ENCODE measurements at regions not wholly inside any gene's neighbourhood (a gene's known extent, or its start where the extent isn't known, plus 50 kb on each side); places are given as distances from the start of the nearest gene placed in this dataset.

DNA sequence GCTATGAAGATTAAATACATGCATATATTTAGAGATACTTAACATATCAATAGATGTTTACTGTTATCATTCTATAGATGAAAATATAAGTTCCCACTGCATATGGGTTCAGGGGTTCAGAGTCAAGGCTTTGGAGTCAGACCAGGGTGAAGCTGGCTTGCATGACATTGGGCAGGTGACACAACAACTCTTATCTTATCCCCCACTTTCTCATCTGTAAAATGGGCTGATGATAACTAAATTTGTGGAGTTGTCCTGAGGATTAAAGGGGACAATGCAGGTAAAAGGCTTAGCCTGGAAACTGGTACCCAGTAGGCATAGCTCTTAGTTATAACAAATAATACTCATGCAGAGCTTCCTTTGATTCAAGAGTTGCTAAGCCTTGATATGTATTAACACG is 72.6 kb upstream of the BRINP1 start:
- no peak for DNase-seq

DNA sequence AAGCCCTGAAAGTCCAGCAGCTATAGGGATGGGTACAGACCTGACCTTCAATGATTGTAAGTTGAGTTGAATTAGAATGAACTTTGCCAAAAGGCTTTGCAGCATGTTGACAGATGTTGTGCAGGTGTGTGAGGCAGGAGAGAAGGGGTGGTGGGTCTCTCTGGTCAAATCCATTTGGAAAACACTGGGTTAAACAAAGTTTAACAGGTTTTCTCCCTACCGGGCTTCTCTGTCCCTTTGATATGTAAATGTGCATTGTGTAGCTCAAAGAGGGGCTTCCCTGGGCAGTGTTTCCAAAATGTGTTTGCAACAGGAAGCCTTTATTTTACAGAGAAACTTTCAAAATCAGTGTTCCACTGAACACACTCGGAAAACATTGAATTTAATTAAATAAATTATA is 72.1 kb upstream of the BRINP1 start:
- DNase-seq: no peak

- no peak for DNase-seq
Measured at GRCh38 chr9:119436261-119436660, 67.0 kb upstream of the BRINP1 start.

- no peak for DNase-seq
Measured at GRCh38 chr9:119435076-119435475, 65.8 kb upstream of the BRINP1 start.

DNA sequence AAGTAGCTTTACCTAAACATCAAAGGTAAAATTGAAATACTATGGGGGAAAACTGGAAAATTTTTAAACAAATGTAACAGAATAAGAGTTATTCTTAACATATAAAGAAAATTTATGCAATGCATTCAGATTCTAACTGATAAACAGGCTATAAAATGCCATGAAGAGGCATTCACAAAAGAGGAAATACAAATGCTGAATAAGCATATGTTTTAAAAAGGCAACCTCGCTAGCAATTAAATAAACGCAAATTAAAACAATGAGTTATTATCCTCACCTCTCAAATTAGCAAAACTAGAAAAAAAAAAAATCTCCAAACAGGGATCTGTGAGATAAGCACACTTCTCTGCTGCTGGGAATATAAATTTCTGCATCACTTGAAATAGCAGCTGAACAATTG is 63.2 kb upstream of the BRINP1 start:
- DNase-seq: no peak

GRCh38 chr9:119429302-119429701 is 60.1 kb upstream of the BRINP1 start:
- DNase-seq: no peak

DNA sequence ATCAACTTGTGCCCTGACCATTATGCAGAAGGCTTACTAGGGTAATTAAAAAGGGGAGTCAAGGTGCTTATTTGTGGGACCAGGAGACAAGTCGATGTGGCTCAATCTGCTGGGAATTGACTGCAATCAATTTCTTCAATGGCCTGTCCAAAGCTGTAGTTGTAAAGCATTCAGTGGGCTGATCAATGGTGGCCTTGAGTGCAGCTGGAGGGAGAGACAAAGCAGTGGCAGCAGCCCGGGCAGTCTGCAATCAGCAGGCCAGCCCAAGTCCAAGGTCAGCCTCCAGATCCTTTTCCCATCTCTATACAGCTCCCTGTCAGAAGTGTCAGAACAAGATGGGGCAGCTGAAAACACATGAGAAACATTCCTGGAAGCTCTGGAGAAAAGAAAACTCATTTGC is 51.0 kb upstream of the BRINP1 start:
- no peak for DNase-seq
